ENCODE measurements at regions not wholly inside any gene's neighbourhood (a gene's known extent, or its start where the extent isn't known, plus 50 kb on each side); places are given as distances from the start of the nearest gene placed in this dataset.
A peak's percentile ranks its signal among the peaks of the same experiment; 100 is the strongest.
"Not testable (repeated sequence)": the region's sequence is repeated elsewhere in the genome, so short reads cannot be mapped to it uniquely, and the experiment has no call there.

DNA sequence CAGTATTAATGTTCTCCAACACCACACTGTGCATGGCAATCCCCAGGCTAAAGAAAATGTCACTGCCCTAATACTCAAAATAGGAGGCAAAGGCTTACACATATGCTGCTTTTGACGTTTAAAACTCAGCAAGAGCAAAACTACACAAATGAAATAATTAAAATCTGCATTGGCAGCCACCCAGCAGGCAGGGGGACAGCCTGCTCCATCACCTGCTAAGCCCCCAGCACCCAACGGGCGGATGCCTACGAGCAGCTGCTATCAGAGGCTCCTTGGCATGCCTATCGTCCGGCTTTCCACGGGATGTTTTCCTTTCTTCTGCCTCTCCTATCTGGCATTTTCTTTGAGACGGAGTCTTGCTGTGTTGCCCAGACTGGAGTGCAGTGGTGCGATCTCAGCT is 337.5 kb downstream of the SOX9 start:
- no peak for DNase-seq

DNA sequence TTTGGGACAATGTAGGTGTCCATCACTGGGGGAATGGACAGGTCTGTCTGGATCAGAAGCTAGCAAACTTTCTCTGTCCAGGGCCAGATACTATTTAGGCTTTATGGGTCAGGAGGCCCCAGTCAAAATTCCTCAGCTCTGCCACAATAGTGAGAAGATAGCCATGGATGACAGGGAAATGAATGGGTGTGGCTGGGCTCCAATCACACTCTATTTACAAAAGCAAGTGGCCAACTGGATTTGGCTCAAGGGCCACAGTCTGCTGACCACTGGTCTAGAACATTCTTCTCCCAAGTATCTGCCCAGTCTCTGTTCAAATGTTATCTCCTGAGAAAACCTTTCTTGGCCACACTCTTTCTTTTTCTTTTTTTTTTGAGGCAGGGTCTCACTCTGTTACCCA is 339.9 kb downstream of the SOX9 start:
- peak; percentile 9 for DNase-seq

DNA sequence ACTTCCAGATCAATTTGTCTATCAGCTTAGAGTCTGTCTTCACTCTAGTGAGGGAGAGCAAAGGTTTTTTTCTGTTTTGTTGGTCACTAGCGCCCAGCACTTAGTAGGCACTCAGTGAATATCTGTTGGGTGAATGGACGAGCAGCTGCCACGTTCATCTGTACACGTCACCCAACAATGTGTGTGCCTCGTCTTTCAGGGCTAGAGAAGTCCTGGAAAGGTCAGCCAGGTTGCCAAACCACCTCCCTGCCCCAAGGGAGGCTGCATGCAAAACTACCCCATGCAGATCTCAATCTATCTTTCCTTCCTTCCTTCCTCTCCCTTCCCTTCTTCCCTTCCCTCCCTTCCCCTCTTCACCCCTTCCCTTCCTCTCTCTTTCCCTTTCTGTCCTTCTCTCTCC is 340.9 kb downstream of the SOX9 start:
- no peak for DNase-seq

DNA sequence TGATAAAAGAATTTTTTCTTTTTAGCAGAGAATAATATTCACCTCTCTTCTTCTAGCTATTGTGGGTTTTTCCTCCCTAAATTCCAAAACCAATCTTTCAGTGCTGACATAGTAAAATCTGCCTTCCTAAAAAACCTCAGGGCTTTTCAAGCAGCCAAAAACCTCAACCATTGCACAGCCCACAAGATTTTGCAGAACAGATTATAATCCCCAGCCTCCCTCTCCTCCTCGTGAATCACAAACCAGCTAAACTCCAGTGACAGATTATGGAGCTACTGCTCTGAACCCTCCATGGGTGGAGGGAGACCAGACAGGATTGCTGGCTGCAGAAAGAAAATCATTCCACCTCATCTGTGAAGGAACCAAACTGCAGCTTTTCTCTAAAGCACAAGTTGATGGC is 341.6 kb downstream of the SOX9 start:
- no peak for DNase-seq

DNA sequence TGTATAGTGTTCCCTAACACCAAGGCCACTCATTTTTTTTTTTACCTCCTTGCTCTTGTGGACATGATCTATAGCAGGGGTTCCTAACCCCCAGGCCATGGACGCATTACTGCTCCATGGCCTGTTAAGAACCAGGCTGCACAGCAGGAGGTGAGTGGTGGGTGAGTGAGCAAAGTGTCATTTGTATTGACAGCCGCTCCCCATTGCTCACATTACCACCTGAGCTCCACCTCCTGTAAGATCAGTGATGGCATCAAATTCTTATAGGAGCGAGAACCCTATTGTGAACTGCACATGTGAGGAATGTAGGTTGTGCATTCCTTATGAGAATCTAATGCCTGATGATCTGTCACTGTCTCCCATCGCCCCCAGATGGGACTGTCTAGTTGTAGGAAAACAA is 342.0 kb downstream of the SOX9 start:
- DNase-seq, result no peak

DNA sequence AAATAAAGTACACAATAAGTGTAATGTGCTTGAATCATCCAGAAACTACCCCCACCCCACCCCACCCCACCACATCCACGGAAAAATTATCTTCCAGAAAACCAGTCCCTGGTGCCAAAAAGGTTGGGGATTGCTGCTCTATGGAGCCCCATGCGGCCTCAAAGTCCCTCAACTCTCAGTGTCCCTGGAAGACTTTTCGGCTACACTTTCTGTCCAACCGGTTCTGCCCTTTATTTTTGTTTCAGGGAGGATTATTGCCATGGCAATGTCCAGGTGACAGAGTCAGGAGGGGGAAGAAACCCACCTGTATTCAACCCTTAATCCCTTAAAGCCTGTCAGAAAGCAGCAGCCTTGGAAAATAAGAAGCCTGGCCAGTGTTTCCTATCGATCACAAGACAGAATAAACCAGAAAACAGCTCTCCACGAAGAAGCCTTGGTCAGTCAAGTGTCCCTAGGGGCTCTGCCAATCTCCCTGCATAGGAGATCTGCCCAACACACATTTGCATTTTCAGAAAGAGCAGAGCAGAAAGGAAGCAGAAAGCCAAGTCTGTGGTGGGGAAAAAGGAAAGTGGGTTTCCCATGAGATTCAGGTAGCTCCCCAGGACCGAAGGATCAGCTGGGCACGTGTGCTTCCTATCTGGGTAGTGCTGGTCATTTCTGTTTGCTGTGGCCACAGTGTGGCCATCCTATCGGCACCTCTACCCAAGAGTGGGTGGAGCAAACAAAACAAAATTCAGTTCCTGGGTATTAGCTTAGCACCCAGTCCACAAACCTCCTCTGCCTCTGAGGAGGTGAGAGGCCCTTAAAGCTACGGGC is 342.7 kb downstream of the SOX9 start:
- no peak for DNase-seq

DNA sequence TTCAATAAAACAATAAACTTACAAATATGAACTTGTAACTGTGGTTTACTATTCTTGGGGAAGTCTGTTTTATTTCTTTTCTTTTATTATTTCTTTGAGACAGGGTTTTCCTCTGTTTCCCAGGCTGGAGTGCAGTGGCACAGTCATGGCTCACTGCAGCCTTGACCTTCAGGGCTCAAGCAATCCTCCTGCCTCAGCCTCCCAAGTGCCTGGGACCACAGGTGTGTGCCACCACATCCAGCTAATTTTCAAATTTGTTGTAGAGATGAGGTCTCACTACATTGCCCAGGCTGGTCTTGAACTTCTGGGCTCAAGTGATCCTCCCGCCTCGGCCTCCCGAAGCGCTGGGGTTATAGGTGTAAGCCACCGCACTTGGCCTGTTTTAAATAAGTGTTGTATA is 343.4 kb downstream of the SOX9 start:
- not testable (repeated sequence) for DNase-seq

DNA sequence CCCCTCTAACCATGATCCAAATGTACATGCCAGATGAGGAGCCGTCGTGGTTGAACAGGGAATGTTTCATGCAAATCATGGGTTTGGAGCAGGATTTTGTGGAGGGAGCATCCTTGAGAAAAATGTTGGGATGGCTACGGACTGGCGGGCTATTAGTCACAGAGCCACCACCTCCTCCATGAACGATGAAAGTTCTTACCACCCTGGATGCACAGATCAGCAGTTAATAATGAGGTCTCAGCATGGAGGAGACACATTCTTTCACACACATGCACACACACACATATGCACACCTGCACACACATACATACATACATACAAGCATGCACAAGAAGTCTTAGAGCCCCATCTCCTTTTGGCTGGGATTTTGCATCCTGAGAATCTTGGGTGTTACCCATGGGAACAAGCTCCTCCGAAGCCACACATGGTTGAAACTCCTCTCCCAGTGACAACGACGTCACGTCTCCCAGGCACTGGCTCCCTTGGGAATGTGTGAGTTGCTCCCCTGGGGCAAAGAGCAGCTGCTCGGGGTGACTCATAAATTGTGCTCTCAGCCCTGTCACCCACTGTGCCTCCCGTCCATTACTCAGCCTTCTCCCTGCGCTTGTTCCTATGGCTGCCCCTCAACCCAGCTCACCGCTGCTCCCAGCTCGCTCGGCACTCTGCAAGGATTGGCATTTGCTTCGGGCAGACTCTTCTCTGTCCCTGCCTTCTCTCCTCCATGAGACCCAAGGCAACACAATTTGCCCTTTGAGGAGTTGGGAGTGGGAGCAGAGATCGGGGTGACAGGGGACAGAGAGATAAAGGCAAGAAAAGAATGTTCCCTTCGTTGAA is 344.6 kb downstream of the SOX9 start:
- peak; percentile 96 for DNase-seq

DNA sequence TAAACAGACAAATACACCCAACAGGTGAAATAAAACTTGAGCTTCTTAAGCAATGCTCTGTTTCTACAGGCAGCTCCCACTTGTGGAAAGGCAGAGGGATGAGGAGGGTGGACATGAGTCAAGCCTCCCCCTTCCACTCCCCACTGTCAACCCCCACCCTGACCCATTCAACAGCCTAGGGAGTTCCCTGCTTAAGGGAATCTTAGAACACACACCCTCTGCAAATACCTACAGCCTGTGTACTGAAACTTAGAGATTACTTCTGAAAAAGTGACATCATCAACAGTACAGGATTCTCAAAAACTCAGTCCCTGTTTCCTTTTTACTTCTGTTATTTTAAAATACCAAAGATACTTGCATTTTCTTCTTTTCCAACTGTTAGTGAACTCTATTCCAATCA is 345.4 kb downstream of the SOX9 start:
- DNase-seq, result peak; percentile 84

DNA sequence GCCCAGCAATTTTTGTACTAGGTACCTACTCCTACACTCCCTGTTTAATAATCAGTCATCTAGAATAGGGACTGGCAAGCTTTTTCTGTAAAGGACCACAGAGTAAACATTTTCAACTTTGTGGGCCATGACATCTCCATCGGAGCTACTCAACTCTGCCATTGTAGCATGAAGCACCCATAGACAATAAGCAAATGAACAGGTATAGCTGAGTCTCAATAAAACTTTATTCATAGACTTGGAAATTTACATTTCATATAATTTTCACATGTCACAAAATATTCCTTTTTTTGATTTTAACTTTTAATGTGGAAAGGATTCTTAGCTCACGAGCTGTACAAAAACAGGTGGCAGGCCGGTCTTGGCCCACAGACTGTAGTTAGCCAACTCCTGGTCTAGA is 345.8 kb downstream of the SOX9 start:
- peak; percentile 84 for DNase-seq

DNA sequence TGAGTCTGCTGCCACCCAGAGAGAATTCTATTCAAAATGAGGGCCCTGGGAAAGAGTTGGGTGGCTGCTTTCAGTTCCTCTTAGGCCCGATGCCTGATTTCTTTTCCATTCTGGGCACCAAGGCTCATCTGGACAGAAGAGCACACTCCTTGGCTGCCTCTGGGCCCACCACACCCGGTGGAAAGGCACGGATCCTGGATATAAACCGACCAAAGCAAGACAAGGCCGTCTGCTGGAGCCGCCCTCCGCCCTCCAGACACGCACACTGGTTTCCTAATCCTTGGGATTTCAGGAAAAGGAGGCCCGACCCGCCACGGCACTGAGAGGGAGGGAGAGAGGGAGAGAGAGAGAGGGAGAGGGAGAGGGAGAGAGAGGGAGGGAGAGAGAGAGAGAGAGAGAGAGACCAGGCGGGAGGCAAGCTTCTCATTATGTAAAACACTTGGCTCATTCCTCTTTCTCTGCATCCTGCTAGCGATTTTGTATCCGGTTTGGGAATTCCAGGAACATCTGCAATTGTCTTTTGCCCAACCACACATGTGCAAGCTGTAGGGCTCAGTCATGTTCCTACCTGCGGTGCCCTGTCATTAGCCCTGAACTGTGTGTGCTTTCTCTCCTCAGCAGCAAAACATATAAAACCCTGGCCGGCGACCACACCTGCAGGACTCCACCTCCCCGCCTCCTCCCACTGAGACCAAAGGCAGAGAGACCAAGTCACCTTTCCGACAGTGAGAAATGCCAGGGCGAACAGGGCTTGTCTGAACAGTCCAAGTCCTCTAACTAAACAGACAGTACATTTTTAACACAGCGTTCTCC is 347.2 kb downstream of the SOX9 start:
- DNase-seq, result no peak

DNA sequence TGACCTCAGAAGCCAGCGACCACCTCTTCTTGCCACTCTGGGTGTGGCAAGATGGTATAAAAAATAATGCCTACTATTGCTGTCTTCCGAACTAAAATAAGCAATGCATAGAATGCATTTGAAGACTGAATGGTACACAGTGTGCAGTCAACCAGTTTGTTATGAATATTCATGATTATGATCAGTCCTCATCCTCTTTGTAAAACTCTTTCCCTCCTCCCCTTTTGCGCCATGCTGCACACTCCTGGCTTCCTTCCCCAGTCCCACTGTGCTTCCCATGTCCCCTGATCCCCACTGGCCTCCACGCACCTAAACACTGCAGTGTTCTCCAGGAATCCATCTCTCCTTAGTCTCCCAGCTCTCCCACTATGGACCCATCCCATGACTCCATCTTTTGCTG is 348.0 kb downstream of the SOX9 start:
- no peak for DNase-seq

DNA sequence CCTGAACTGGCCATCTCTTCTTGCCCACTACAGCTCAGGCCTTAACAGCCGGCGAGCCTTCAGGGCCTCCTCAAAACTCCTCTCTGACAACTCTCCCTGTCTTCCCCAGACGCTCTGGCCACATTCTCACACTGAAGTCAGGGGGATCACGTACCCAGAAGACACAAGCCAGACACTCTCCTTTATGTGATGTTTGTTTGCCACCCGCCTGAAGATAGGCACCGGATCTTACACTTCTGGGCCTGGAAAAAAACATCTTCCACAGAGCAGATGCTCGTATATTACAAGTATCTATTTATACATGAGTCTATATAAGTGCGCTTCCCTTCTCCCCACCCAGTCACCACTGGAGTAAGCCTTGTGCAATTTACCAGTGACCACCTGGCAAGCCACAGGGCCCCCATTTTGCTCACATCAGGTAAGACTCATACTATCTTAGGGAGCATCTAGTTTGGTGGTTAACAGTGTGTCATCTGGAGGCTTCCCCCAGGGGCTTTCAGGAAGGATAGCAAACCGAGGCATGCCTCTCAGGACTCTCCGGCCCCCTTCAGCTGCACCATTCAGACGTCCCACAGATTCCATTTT is 349.4 kb downstream of the SOX9 start:
- DNase-seq, result no peak

DNA sequence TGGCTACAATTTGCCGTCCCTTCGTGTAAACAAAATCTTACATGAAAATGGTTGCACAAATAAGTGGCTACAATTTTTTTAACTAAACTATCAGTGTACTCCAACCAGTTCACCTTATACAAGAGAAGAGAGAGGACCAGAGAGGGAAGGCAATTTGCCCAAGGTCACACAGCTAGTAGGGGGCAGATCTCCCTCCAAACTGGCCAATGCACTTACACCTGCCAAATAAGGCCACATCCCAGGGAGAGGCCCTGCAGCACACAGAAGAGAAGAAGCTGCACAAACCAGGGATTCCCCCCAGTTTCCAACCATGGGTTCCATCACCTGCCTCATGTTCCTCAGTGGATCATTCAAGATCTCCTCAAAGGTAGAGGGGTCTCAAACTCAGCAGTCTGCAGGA is 349.9 kb downstream of the SOX9 start:
- DNase-seq, result no peak

DNA sequence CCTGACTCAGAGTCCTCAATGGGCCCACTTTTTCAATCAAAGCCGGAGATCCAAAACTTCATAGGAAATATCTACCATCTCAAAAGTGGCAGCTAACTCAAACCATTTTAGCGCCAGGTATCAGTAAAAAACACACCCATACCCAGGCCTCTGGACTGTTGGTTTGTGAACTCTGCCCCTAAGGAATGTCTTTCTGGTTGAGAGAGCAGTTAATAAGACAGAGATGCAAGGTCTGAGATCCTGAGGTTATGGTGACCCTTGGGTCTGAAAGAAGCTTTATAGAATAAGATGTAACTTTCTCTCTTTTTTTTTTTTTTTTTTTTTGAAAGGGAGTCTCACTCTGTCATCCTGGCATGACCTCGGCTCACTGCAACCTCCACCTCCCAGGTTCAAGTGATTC is 350.5 kb downstream of the SOX9 start:
- DNase-seq, result peak; percentile 15

DNA sequence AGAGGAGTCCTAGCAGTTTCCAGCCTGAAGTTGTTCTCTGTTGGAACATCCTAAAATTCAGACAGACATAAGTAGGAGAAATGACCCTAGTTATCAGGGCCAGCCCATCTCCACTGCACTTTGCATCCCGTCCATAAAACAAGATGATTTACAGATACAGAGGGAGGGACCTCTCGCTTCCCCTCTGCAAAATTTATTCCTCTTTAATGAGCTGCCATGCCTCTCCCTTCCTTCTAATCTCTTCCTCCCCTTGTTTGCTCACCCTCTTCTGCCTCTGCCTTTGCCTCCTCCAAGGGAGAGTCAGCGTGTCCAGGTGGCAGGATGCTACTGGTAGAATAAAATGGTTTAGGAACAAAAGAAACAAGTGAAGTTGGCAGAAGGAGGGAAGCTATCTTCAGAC is 351.3 kb downstream of the SOX9 start:
- no peak for DNase-seq

DNA sequence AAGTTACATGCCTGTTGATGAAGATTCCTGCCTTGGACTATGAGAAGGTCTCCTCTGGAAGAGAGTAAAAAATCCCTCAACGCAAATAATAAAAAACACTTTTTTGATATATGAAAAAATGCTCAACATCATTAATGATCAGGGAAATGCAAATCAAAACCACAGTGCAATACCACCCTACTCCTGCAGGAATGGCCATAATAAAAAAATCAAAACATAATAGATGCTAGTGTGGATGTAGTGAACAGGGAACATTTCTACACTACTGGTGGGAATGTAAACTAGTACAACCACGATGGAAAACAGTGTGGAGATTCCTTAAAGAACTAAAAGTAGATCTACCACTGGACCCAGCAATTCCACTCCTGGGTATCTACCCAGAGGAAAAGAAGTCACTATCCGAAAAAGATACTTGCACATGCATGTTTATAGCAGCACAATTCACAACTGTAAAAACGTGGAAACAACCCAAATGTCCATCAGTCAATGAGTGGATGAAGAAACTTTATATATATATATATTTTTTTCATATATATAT is 352.1 kb downstream of the SOX9 start:
- DNase-seq, result not testable (repeated sequence)

DNA sequence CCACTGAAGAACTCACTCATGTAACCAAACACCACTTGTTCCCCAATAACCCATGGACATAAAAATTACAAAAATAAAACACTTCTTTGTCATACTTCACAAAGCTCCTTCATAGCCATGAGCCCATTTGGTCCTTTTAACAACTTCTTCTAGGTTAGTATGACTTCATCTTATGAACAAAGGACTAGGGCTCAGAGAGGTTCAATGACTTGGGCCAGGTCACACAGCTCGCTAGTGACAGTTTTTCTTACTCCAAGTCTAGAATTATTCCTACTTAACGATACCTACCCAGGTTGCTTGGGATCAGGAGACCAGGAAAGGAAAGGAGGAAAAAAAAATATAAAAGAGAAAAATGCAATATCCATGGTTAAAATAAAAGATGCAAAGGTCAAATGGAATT is 353.4 kb downstream of the SOX9 start:
- no peak for DNase-seq

DNA sequence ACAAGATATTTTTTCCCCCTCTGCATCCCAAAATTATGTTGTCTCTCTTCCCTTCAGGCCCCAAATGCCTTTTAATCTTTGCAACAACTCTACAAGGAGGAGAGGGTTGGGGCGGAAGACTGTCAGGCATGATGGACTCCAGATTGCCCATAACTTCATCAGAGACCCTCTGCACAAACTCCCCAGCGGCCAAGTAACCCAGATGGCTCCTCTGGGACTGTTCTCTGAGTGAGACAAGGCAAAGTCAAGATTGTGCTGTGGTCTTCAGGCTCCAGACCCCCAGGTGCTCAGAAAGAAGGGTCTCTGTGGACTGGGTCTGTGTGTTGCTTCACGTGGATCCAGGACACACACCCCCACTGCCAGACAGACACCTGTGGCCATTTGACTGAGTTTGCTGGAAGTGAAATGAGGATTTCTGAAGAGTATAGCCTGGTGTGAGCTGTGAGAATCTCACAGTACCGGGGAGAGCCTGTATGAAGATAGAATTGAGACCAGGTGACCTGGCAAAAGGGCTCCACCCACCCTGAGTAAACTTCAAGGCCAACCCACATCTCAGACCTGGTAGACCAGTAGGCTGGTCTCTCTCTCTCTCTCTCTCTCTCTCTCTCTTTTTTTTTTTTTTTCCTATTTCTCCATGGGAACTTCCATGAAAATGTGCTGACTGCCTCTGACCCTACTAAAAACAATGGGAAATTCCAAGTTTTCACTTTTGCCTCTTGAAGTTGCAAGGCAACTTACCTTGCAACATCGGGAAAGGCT is 354.1 kb downstream of the SOX9 start:
- DNase-seq, result peak; percentile 33

DNA sequence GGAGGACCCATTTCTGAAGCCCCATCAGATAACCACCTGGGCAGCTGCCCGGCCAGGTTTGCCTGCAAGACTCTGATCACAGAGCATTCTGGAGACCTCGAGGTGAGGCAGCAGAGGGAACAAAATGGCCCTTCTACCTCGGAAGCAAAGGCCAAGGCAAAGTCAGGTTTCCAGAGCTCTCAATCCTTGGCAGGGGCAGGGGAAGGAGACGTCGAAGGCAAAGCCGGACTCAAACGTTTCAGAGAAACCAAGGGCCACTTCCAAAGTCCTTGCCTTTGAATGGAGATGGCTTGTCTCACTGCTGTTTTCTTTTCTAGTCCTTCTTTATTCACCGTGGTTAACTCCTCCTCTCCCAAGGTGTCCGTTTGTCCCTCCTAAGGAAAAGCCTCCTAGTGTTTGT is 355.3 kb downstream of the SOX9 start:
- no peak for DNase-seq

DNA sequence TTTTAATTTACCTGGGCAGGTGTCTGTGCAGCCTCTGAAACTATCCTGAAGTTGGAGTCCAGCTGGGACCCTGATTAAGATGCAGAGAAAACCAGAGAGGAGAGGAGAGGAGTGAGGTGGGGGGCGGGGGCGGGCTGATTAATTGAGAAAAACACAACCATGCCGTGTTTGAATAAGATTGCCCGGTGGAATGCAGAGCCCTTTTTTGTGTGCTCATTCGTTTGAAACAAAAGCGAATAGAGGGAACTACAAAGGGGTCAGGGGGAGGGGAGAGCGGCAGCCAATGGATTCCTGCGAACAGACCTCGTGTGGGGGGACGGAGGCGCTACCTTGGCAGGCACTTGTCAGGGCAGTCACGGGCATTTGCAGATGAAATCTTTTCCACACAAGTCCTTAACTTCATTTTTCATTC is 355.8 kb downstream of the SOX9 start:
- peak; percentile 28 for DNase-seq

DNA sequence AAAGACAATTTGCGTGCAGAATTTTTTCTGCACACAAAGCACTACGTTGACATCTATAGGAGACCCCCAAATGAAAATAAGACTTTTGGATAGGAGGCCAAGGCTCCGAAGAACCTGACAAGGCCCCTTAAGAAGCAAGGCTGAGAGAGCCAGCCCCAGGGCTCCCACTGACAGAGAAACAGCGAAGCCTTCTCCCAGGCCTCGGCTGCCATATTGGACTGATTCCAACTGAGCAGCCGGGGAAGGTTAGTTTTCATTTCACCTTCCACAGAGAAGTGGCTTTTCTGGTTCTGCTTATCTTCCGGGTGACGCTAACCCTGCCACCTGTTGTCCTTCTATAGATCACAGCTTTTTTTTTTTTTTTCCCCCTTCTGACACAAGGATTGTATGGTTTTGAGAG is 356.7 kb downstream of the SOX9 start:
- no peak for DNase-seq

Data from kidney glomerular epithelial cell (primary cell).